Endodermal cell (in vitro differentiated cells): ENCODE measurements at regions not wholly inside any gene's neighbourhood (a gene's known extent, or its start where the extent isn't known, plus 50 kb on each side); places are given as distances from the start of the nearest gene placed in this dataset.

Experiments
- DNase-seq: peaks from one replicate; pipeline ENCODE4 v3.0.0-alpha.2; 2017
- H3K27ac ChIP-seq: 2 replicates; pipeline ENCODE4 v1.5.1; 2013; ENCODE audit warnings: mild to moderate bottlenecking, low read depth, low read length, moderate library complexity
- H3K27me3 ChIP-seq: 2 replicates; pipeline ENCODE4 v1.6.1; 2013; ENCODE audit warnings: mild to moderate bottlenecking, low read length, moderate library complexity; ENCODE audit not compliant: insufficient read depth, control insufficient read depth, poor library complexity, severe bottlenecking
- H3K36me3 ChIP-seq: 2 replicates; pipeline ENCODE4 v1.7.0; 2013; ENCODE audit warnings: mild to moderate bottlenecking, low read length, moderate library complexity; ENCODE audit not compliant: control insufficient read depth, insufficient read depth
- H3K4me1 ChIP-seq: one replicate; pipeline ENCODE4 v1.7.0; 2013; ENCODE audit warnings: low read length; ENCODE audit not compliant: control insufficient read depth, insufficient read depth
- H3K4me3 ChIP-seq: 2 replicates; pipeline ENCODE4 v1.5.1; 2013; ENCODE audit warnings: mild to moderate bottlenecking, low read length, moderate library complexity
- H3K9ac ChIP-seq: 2 replicates; pipeline ENCODE4 v1.6.1; 2013; ENCODE audit warnings: mild to moderate bottlenecking, low read length, moderate library complexity; ENCODE audit not compliant: poor library complexity, severe bottlenecking; ENCODE audit errors: extremely low read depth
- H3K9me3 ChIP-seq: 2 replicates; pipeline ENCODE4 v1.6.1; 2013; ENCODE audit warnings: mild to moderate bottlenecking, low read length, moderate library complexity; ENCODE audit not compliant: control insufficient read depth
- H3K27ac Mint-ChIP-seq: 2 replicates; pipeline ENCODE4 v1.8.0; 2020; ENCODE audit warnings: mixed read lengths
- H3K27me3 Mint-ChIP-seq: 2 replicates; pipeline ENCODE4 v1.8.0; 2021; ENCODE audit warnings: mild to moderate bottlenecking, mixed read lengths; ENCODE audit not compliant: insufficient read depth
- H3K36me3 Mint-ChIP-seq: 2 replicates; pipeline ENCODE4 v1.8.0; 2020; ENCODE audit warnings: low read depth, mixed read lengths
- H3K4me1 Mint-ChIP-seq: 2 replicates; pipeline ENCODE4 v1.8.0; 2020; ENCODE audit warnings: mixed read lengths
- H3K4me3 Mint-ChIP-seq: 2 replicates; pipeline ENCODE4 v1.8.0; 2020; ENCODE audit warnings: mild to moderate bottlenecking, moderate library complexity, mixed read lengths
- H3K9me3 Mint-ChIP-seq: 2 replicates; pipeline ENCODE4 v1.8.0; 2020; ENCODE audit warnings: mild to moderate bottlenecking, mixed read lengths
- CTCF ChIP-seq: fragments of 200-600 bp; sonication (generic); conservative IDR thresholded peaks from 2 replicates; pipeline ENCODE4 v1.5.0; 2021; ENCODE audit warnings: antibody characterized with exemption, mild to moderate bottlenecking
- WGBS, 2 experiments: methylation state at CpG; one replicate each; pipeline versions ENCODE4 v1.1.5 to v1.1.7; 2013; ENCODE audit warnings: missing lambda C conversion rate in 2 of 2, mixed read lengths in 1 of 2; ENCODE audit not compliant: insufficient coverage in 1 of 2, insufficient read length in 1 of 2; 5-methylcytosine and 5-hydroxymethylcytosine counted together

DNA sequence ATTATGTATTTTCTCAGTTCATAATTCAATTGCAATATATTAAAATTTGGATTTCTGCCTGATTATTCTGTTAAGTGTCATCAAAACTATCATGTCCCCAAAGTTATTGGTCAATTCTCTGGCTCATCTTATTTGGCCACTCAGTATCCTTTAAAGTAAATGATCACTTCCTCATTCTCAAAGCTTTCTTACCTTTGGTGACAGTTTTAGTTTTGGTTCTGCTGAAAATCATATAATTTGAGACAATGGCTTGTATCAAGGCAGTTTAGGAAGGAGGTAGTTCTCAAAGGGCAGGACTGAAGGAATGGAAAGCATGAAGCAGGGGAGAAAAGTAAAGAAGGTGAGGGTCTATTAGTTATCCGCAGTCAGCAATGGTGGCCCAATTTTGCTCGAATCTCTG lies 1832.1 kb downstream of the ARAP2 start:
- H3K9me3 ChIP-seq, result no peaks in the 10 kb centered on the region
- H3K9ac ChIP-seq, result no peak overlapping the region
- H3K4me3 ChIP-seq, result no peak overlapping the region
- peaks cover 7% of the 10 kb centered on the region for H3K9me3 Mint-ChIP-seq
- H3K4me3 Mint-ChIP-seq, result no peak overlapping the region
- no peaks in the 10 kb centered on the region for H3K4me1 Mint-ChIP-seq
- TF ChIP-seq CTCF, result no peak
- no peak overlapping the region for H3K27ac ChIP-seq
- DNase-seq, result no peak
- WGBS, 2 experiments, result 94 to 100% methylated on average over 2 of the region's 2 CpGs
- no peaks in the 10 kb centered on the region for H3K27me3 ChIP-seq
- H3K36me3 ChIP-seq, result no peaks in the 10 kb centered on the region
- no peaks in the 10 kb centered on the region for H3K4me1 ChIP-seq
- H3K27me3 Mint-ChIP-seq, result no peaks in the 10 kb centered on the region
- H3K36me3 Mint-ChIP-seq, result no peaks in the 10 kb centered on the region
- H3K27ac Mint-ChIP-seq, result no peak overlapping the region

DNA sequence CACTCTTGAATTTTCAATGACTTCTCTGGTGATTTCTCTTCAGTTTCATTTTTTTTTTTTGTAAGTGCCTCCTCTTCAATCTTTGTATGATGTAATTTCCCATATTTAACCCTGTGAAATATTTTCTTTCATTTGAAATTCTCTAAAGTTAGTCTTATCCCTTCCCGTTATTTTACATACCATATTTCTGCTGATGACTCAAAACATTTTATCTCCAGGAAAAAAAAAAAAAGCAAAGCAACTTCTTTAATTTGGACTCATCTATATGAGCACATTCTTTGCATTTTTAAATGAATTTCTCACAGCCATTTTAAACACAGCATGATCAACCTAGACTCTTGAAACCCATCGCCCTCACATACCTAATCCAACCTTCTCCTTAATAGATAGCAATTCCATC lies 1831.4 kb downstream of the ARAP2 start:
- H3K4me1 Mint-ChIP-seq, result no peaks in the 10 kb centered on the region

DNA sequence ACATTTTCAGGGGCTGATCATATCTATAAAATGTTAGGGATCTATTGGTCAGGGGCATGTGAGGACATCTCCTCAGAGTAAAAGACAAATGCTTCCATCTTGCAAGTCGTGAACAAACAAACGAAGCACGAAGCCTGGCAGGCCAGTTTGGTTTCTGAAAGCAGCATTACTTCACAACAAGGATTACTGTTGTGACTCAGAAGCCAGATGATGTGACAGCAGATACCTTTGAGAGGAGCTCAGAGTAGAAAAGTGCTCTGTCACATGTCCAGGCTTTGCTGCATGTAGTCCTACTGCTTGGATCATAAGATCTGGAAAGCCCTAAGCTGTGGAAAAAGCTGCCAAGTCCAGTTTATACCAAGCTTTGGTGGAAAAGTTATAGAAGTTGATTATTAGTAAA lies 1827.2 kb downstream of the ARAP2 start:
- WGBS, 2 experiments, result 91 to 92% methylated on average over 3 of the region's 3 CpGs
- H3K9me3 Mint-ChIP-seq, result no peaks in the 10 kb centered on the region
- H3K27me3 ChIP-seq, result no peaks in the 10 kb centered on the region
- H3K36me3 ChIP-seq, result no peaks in the 10 kb centered on the region
- no peaks in the 10 kb centered on the region for H3K36me3 Mint-ChIP-seq
- H3K9me3 ChIP-seq, result no peaks in the 10 kb centered on the region
- no peak for DNase-seq
- H3K4me3 ChIP-seq, result no peak overlapping the region
- no peak overlapping the region for H3K9ac ChIP-seq
- no peaks in the 10 kb centered on the region for H3K4me1 Mint-ChIP-seq
- H3K27ac ChIP-seq, result no peak overlapping the region
- no peaks in the 10 kb centered on the region for H3K27me3 Mint-ChIP-seq
- no peak for TF ChIP-seq CTCF
- H3K27ac Mint-ChIP-seq, result no peak overlapping the region
- H3K4me3 Mint-ChIP-seq, result no peak overlapping the region
- H3K4me1 ChIP-seq, result no peaks in the 10 kb centered on the region

More for the DNA sequence above, 1831.4 kb downstream of the ARAP2 start:
- no peak overlapping the region for H3K9ac ChIP-seq
- H3K9me3 Mint-ChIP-seq, result peaks cover 7% of the 10 kb centered on the region
- H3K27me3 ChIP-seq, result no peaks in the 10 kb centered on the region
- H3K27me3 Mint-ChIP-seq, result no peaks in the 10 kb centered on the region
- H3K36me3 Mint-ChIP-seq, result no peaks in the 10 kb centered on the region
- H3K4me1 ChIP-seq, result no peaks in the 10 kb centered on the region
- DNase-seq, result no peak
- 89 to 100% methylated on average over 1 to 2 of the region's 2 CpGs for WGBS, 2 experiments
- H3K4me3 Mint-ChIP-seq, result no peak overlapping the region
- no peak for TF ChIP-seq CTCF
- no peaks in the 10 kb centered on the region for H3K9me3 ChIP-seq
- H3K4me3 ChIP-seq, result no peak overlapping the region
- H3K27ac Mint-ChIP-seq, result no peak overlapping the region
- no peaks in the 10 kb centered on the region for H3K36me3 ChIP-seq
- H3K27ac ChIP-seq, result no peak overlapping the region
